NCI-H2196 (cell line): ENCODE measurements at regions not wholly inside any gene's neighbourhood (a gene's known extent, or its start where the extent isn't known, plus 50 kb on each side); places are given as distances from the start of the nearest gene placed in this dataset.
"Not testable (repeated sequence)": the region's sequence is repeated elsewhere in the genome, so short reads cannot be mapped to it uniquely, and the experiment has no call there.

ENCODE experiments used
- DNase-seq: peaks from one replicate; lab custom pipeline; 2025; ENCODE audit not compliant: unreplicated experiment; lab: John Stamatoyannopoulos, UW

DNA sequence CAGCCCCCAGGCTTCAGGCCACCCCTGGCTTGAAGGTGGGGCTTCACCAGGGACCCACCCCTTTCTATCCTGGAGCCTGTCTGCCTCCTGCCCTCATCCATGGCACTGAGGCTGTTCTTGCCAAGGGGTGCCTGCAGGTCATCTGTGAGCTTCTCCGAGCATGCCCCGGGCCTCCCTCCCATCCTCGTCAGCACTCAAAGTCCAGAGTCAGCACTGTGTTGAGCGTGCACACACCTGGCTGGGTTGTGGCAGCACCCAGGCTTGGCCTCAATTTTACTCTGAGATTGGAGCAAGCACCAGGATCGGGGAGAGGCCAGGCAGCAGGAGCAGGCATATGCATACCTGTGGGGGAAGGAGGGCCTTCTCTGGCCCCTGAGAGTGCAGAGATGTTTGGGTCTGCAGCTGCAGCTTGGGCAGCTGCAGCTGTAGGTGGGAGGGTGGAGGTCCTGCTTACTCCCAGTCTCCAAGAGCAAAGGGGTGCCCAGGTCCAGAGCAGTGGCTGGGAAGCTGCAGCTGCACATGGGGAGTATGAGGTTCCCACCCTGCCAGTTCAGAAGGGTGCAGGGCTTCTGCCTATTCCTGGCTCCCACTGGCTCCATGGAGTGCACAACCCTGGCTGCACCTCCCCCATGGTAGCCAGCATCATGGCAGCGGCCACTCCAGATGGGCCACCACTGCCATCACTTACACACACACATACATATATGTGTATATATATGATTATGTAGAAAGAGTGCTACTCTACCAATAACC lies 488.7 kb downstream of the JRKL start:
- DNase-seq = no peak

DNA sequence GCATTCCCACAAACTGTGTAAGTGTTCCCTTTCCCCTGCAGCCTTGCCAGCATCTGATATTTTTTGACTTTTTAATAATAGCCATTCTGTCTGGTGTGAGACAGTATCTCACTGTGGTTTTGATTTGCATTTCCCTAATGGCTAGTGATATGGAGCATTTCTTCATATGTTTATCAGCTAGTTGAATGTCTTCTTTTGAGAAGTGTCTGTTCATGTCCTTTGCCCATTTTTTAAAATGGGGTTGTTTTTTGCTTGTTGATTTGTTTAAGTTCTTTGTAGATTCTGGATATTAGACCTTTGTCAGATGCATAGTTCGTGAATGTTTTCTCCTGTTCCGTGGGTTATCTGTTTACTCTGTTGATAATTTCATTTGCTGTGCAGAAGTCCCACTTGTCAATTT lies 492.8 kb downstream of the JRKL start:
- DNase-seq = not testable (repeated sequence)

DNA sequence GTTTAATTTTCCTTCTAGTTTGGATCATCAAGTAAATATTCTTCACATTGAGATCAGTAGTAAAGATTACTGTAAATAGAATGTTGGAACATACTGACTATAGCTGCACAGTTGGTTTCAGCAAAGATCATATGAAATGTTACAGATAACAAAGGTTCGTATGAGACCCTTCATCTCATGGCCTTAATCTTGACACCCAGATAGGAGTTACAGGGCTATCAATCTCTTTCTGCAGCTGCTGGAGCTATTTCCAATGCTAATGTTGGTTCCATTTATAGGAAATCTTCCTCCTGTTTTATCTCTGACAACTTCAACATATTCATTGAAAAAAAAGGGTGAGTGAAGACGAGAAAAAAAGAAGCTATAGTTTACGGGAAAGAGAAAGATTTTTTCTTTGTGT lies 495.6 kb downstream of the JRKL start:
- DNase-seq = no peak

DNA sequence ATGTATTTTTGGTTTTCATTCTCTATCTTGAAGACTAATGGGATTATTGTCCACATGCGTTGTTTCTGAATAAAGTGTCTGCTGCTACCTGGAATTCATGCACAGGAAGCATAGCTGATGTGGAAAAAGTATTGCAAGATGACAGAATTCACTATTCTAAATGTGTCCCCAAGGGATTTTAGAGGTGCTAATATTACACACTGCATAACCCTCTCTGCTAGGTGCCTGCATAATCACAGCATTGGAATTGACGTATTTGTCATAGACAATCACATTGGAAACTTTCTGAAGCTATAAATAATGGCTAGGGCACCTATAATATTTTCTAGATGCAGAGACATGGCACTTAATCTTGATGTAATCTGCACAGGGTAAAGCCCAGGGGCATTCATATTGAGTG lies 496.1 kb downstream of the JRKL start:
- DNase-seq = no peak

DNA sequence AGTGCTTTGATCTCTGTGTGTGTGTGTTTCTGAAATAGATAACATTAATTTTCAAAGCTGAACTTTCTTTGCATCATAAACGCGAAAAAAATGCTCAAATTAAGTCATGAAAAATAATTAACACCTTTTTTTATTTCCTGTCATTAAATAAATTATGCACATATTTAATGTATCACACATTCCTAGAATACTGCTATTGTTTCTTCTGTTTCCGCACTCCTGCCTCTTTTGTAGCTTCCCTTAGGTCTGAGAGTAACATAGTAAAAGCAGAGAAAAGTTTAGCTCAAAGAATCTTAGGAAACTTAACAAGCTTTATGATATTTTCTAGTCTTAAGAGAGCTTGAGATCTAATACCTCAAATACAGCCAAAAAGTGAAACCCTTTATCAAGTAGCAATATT lies 504.2 kb downstream of the JRKL start:
- no peak for DNase-seq

DNA sequence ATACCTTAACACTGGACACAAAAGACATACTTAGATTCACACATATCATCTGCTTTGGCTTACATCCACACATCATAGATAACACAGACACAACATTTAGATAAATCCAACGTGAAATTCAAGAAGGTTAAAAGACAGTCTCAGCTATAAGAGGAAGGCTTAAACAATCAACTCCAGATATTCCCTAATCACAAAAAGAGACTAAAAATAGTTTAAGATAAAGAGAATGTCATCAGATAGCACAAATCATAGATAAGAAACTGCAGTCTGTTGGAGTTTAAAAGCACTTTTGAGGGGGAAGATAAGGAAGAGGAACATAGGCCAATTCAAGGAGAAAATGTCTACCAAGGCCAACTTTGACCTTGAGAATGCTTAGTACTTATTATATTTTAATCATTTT lies 504.8 kb downstream of the JRKL start:
- DNase-seq = no peak

DNA sequence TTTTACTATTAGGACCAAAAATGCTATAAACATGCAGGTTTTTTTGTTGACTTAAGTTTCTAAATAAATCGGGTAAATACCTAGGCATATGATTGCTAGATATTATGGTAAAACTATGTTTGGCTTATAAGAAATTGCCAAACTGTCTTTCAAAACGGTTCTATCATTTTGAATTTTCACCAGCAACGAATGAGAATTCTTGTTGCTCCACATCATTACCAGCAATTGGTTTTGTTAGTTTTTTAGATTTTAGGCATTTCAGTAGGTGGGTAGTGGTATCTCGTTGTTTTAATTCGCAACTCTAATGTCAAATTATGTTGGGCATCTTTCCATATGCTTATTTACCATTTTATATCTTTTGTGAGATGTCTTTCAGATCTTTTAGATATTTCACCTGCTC lies 510.2 kb downstream of the JRKL start:
- DNase-seq = no peak

DNA sequence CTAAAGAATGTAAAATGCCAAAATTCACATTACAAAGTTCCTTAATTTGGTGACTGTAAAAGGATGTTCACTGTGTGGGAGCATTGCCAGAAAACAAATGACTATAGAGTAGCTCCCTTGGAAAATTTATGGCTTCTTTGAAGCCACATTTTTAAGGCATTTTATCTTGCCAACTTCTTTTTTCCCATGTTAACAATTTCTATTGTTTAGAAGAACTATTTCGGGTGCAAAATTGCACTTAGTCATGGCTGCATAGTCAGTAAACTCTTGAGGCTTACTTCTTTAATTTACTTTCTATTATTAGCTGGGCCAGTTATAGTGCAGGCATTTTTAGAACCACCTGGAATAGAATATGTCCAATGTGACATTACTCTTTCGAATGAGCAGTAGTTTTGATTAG lies 515.3 kb downstream of the JRKL start:
- DNase-seq = no peak

DNA sequence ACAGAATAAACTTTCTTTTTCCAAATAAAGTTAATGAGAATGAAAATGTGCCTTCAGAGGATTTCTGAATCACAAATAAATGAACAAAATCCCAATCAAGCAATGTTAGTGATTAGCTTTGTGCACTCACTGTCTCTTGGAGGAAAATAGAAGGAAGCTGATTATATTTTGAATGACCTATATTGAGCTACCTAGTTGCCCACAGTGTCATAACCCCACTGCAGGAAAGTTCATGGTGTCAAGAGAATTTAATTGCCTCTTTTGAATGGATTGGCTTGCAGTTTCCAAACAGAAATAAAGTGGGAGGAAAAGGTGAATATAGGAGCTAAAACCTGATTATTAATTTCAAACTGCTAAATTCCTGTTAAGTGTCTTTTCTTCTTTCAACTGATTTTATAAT lies 515.9 kb downstream of the JRKL start:
- no peak for DNase-seq

DNA sequence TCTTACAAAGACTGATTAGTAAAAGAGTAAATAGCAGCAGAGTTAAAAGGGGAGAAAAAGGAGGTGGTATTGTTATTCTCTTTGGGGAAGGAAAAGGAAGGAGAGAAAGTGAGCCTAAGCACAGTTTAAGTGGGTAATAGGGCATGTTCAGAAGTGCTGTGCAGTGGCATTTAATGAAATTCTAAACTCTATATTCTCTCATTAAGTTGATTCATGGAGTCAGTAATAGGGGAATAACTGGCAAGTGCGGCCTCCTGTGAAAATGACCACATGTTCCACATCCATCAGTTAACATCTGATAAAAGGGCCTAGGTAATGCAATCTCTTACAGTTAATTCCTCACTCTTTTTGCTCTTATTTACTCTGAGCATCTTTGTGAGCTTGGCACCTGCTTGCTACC lies 516.7 kb downstream of the JRKL start:
- DNase-seq = no peak

DNA sequence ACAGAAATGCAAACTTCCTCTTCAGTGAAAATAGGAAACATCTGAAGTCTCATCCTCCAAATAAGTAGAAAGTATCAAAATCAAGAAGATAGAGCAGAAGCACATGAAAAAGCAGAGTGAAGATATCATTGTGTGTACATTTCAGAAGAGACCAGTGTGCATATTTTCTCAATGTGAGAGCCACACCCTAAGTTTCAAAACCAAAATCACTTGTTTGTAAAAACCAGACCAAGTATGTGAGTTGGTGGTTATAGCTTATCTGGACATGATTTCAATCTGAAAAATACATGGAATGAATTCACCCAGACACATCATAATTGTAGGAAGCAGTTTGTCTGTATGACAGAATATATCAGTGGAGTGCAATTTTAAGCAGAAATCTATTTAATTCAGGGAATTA lies 536.0 kb downstream of the JRKL start:
- no peak for DNase-seq

DNA sequence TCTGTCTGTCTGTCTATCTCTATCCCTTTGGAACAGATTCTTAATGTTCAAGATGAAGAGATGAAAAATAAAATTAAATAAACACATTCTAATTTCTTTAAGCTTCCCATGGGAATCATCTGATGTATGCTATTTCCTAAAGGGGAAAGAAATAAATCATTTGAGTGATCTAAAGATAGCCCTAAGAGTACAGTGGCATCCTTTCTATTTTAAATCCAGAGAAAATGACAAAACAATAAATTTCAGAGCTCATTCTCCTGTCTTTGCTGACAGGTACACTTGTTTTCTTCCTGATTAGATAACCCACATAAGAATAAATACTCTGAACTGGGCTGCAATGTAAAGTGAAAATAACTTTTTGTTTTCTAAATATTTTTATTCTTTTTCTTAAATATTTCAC lies 550.4 kb downstream of the JRKL start:
- no peak for DNase-seq

DNA sequence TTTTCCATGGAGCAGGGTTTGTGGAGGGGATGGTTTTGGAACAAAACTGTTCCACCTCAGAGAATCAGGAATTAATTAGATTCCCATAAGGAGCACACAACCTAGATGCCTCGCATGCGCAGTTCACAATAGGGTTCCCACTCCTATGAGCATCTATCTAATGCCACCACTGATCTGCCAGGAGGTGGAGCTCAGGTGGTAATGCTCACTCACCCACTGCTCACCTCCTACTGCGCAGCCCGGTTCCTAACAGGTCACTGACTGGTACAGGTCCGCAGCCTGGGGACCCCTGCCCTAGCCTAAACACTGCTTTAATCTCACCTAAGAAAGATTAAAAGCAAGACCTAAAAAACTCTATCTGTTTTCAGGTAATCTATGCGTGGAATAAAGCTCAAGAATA lies 553.0 kb downstream of the JRKL start:
- no peak for DNase-seq

DNA sequence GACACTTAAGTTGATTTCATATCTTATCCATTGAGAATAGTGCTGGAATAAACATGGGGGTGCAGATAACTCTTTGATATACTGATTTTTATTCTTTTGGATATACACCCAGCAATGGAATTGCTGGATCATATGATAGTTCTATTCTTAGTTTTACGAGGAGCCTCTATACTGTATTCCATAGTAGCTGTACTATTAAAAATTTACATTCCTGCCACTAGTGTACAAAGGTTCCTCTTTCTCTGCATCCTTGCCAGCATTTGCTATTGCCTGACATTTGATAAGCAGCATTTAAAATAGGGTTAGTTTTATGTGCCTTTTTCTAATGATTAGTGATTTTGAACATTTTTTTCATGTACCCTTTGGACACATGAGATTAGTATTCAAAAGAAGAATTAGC lies 554.2 kb downstream of the JRKL start:
- no peak for DNase-seq

DNA sequence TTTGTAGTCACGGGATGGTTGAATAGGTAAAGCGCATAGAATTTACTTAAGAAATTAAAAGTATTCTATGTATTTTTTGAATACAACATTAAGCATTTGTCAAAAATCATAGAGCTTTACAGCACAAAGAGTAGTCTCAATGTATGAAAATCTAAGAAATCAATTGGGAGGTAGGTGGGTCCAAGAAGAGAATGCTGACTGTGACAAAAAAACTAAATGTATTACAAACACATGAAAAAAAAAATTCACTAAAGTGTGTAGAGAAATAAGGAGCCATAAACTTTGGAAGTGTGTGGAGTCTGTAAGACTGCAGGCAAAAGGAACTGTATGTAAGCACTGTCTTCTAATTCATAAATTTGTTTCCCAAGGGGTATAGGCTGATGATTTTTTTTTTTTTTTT lies 558.3 kb downstream of the JRKL start:
- DNase-seq = no peak

DNA sequence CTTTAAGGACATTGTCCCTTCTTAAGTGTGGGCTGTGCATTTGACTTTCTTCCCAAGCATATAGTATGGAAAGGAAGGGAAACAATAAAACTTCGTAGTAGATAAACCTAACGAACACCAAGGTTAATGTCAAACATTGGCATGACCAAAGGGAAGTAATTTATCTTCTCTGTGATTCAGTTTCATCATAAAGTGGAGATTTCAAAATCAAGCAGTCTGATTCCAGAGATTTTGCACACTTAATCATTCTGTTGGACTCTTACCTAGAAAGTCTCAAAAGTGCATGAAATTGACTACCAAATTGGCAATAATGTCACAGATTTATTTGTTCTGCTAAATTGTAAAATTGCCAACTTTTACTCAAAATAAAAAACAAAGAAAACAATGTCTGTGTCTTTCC lies 559.7 kb downstream of the JRKL start:
- no peak for DNase-seq

DNA sequence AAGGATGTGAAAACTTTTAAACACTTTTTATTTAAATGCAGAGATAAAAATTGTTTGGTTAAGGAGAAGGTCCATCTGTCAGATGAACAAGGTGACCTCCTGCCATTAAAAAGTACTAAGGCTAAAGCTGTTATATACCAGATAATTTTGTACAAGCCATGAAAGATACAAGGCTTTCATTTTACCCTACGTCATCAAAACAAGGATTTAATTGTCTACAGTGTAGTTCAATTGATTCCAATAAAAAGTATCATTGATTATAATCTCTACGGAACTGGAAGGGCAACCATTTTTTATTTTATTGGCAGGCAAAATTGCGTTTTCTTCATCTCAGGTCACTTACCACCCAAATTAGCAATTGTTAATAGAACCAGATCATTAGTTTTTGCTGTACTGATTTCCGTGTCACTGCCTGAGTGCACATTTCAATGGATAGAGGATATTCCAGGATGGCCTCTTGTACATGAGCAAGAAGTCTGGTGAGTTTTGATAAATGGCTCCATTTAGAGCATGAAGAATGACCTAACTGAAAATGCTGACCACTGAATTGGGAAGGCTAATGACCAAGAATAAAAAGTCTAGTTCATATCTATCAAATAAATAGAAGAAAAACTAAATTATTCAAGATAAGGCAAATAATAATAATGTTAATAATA lies 564.9 kb downstream of the JRKL start:
- DNase-seq = no peak

DNA sequence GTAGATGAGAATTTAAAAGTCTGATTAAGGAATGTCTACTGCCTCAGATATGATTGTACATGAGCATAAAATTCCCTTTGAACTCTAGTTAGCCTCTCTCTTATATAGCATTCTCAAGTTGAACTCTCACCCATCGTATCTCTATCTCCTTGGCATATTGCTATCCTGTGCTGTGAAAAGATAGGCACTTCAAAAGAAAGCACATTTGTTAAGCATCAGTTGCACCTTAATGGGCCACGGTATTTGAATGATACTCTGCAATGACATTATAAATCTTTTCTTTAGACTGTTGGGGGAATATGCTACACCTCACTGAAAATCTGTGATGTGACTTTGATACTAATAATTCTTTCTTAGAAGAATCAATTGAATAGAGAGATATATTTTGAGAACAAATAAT lies 570.7 kb downstream of the JRKL start:
- no peak for DNase-seq

DNA sequence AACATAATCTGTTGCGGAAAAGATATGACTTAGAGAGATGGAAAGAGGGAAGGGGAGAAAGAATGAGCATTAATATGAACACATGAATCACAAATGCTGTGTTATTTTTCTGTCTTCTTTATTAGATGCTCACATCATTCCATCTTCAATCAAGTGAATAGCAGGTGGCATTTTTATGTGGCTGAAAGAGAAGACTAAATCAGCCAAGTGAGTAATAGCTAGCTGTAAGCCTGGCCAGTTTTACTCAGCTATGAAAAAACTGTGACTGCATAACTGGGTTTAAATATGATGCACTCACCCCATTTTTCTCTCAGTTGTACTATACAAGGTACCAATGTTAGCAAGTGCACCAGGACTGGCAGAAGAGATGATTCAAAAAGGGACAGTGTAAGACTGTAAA lies 571.1 kb downstream of the JRKL start:
- no peak for DNase-seq

DNA sequence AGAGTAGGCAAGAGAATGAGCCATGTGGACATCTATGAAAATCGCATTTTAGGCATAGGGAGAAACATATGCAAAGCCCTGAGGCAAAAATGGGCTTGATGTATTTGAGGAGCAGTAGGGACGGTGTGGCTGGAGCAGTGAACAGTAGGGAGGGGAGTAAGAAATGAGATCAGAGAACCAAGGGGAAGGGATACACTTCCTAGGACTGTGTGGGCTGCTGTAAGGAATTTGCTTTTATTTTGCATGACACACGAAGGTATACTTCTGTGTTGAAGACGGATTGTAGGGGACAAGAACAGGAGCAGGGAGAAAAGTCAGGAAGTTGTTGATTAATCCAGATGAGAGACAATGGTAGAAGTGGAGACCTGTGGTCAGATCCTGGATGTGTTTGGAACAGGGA lies 572.1 kb downstream of the JRKL start:
- DNase-seq = no peak

DNA sequence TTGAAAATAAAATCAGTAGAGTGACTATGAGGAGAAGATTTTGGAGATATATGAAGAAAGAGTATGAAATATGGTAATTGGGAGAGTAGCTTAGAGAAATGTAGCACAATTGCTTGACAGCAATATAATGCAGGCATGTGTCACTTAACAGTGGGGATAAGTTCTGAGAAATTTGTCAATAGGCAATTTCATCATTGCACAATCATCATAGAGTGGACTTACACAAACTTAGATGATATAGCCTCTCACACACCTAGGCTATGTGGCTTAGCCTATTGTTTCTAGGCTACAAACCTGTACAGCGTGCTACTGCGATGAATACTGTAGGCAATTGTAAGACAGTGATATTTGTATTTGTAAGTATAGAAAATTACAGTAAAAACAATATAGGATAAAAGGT lies 573.6 kb downstream of the JRKL start:
- no peak for DNase-seq

DNA sequence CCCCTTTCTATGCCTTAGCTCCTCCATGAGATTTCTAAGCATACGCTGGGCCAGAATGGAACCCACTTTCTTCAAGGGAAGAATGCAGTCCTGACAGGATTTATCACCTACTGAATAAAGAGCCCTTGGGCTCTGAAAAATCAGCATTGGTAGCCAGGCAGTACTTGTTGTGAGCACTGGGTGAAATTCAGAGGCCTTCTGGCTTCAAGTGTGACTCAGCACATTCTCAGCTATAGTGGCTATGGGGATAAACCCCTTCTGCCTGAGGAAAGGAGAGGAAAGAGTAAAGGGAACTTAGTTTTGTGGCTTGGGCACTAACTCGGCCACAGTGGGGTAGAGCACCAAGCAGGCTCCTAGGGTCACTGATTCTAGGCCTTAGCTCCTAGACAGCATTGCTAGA lies 574.8 kb downstream of the JRKL start:
- DNase-seq = no peak

DNA sequence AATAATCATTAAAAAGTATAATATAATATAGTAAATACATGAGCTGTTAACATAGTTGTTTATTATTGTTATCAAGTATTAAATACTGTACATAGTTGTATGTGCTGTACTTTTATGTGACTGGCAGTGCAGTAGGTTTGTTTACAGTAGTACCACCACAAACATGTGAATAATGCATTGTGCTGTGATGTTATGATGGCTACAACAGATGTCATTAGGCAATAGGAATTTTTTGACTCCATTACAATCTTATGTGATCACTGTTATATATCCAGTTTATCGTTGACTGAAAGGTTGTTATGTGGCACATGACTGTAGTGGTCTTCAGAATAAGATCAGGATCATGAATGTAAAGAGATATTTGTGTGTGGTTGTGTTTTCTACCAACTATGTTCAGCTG lies 577.8 kb downstream of the JRKL start:
- no peak for DNase-seq
